ENCODE measurements at regions not wholly inside any gene's neighbourhood (a gene's known extent, or its start where the extent isn't known, plus 50 kb on each side); places are given as distances from the start of the nearest gene placed in this dataset.

- Histone ChIP-seq H3K79me2 (ENCODE audit: insufficient read depth, low read length) (no peaks in the 10 kb centered on the region), H4K20me1 (ENCODE audit: insufficient read depth, low read length) (no peaks in the 10 kb centered on the region), H3K27ac (ENCODE audit: low read depth in 1 of 2, low read length in 2 of 2) (no peak overlapping the region), H3K4me1 (ENCODE audit: control insufficient read depth in 1 of 2, insufficient read depth in 2 of 2, low read length in 2 of 2) (no peaks in the 10 kb centered on the region), H3K27me3 (ENCODE audit: control insufficient read depth in 2 of 2, insufficient read depth in 2 of 2, low read length in 2 of 2) (no peaks in the 10 kb centered on the region), H3K9ac (ENCODE audit: insufficient read depth, low read length, poor library complexity, severe bottlenecking) (no peak overlapping the region), H3K4me3 (replicated peaks in 1 of 3; ENCODE audit: low read depth in 2 of 3, low read length in 3 of 3) (no peak overlapping the region), H3K4me2 (replicated peaks; ENCODE audit: extremely low read depth, low read length, poor library complexity, severe bottlenecking) (no peak overlapping the region), H2AFZ (ENCODE audit: insufficient read depth, low read depth, low read length, poor library complexity, severe bottlenecking) (no peak overlapping the region), H3K36me3 (replicated peaks in 1 of 2; ENCODE audit: control insufficient read depth in 1 of 2, insufficient read depth in 2 of 2, low read length in 2 of 2) (no peaks in the 10 kb centered on the region), H3K9me3 (replicated peaks in 1 of 2; ENCODE audit: control insufficient read depth in 1 of 2, insufficient read depth in 1 of 2, low read length in 2 of 2) (peaks cover 0 to 3% of the 10 kb centered on the region in 2 donors)
- H3K9me3 Mint-ChIP-seq, result peaks cover 0 to 3% (median 2%) of the 10 kb centered on the region in 7 donors
- 71% methylated on average over 3 of the region's 3 CpGs for WGBS (ENCODE audit: insufficient coverage)
- H3K27me3 Mint-ChIP-seq (ENCODE audit: low read depth in 3 of 3), result peaks cover 0 to 2% (median 0%) of the 10 kb centered on the region in 3 donors
- no peaks in the 10 kb centered on the region for H3K4me1 Mint-ChIP-seq
- intact Hi-C loops (cut with micrococcal nuclease), result no loop called here
- no peaks in the 10 kb centered on the region for H3K36me3 Mint-ChIP-seq
- no peak for DNase-seq
- no peak overlapping the region for H3K4me3 Mint-ChIP-seq
- TF ChIP-seq CTCF (IDR thresholded peaks at IDR 0.05), result no peak
- H3K27ac Mint-ChIP-seq, result no peak overlapping the region
These were observed 607.5 kb downstream of the SLC6A15 start for GRCh38 chr12:84305144-84305543.

GRCh38 chr12:84294246-84294645, 618.4 kb downstream of the SLC6A15 start:
- TF ChIP-seq CTCF (IDR thresholded peaks at IDR 0.05), result no peak
- Histone ChIP-seq H3K27me3 (ENCODE audit: control insufficient read depth in 2 of 2, insufficient read depth in 2 of 2, low read length in 2 of 2) (no peaks in the 10 kb centered on the region), H3K36me3 (replicated peaks in 1 of 2; ENCODE audit: control insufficient read depth in 1 of 2, insufficient read depth in 2 of 2, low read length in 2 of 2) (no peaks in the 10 kb centered on the region), H3K9ac (ENCODE audit: insufficient read depth, low read length, poor library complexity, severe bottlenecking) (no peak overlapping the region), H2AFZ (ENCODE audit: insufficient read depth, low read depth, low read length, poor library complexity, severe bottlenecking) (no peak overlapping the region), H3K4me3 (replicated peaks in 1 of 3; ENCODE audit: low read depth in 2 of 3, low read length in 3 of 3) (no peak overlapping the region), H4K20me1 (ENCODE audit: insufficient read depth, low read length) (no peaks in the 10 kb centered on the region), H3K4me1 (ENCODE audit: control insufficient read depth in 1 of 2, insufficient read depth in 2 of 2, low read length in 2 of 2) (no peaks in the 10 kb centered on the region), H3K4me2 (replicated peaks; ENCODE audit: extremely low read depth, low read length, poor library complexity, severe bottlenecking) (no peak overlapping the region), H3K27ac (ENCODE audit: low read depth in 1 of 2, low read length in 2 of 2) (no peak overlapping the region), H3K9me3 (replicated peaks in 1 of 2; ENCODE audit: control insufficient read depth in 1 of 2, insufficient read depth in 1 of 2, low read length in 2 of 2) (no peaks in the 10 kb centered on the region), H3K79me2 (ENCODE audit: insufficient read depth, low read length) (no peaks in the 10 kb centered on the region)
- H3K27ac Mint-ChIP-seq, result no peak overlapping the region
- H3K4me3 Mint-ChIP-seq, result no peak overlapping the region
- H3K9me3 Mint-ChIP-seq, result peaks cover 0 to 7% (median 0%) of the 10 kb centered on the region in 7 donors
- H3K4me1 Mint-ChIP-seq, result no peaks in the 10 kb centered on the region
- intact Hi-C loops (cut with micrococcal nuclease), result no loop called here
- H3K36me3 Mint-ChIP-seq, result no peaks in the 10 kb centered on the region
- no peak for DNase-seq
- 71% methylated on average over 1 of the region's 2 CpGs for WGBS (ENCODE audit: insufficient coverage)
- H3K27me3 Mint-ChIP-seq (ENCODE audit: low read depth in 3 of 3), result no peaks in the 10 kb centered on the region

Data from CD14-positive monocyte (primary cell).